WTC11 (cell line): ENCODE measurements at regions not wholly inside any gene's neighbourhood (a gene's known extent, or its start where the extent isn't known, plus 50 kb on each side); places are given as distances from the start of the nearest gene placed in this dataset.

Experiments
- ATAC-seq: fragments of 200-7000 bp; cut with Tn5 transposase; 2 replicates; pipeline ENCODE4 v1.10.0; 2021; ENCODE audit warnings: mild to moderate bottlenecking, moderate library complexity
- CTCF ChIA-PET: fragments of 300-600 bp; sonication (Branson Sonifier 250); formaldehyde crosslinking; loops from one replicate; lab custom pipeline; 2021; ENCODE audit warnings: antibody characterized with exemption; lab: Charles Lee
- POLR2A ChIA-PET: fragments of 350-600 bp; sonication (Branson Sonifier 250); formaldehyde crosslinking; loops from one replicate; lab custom pipeline; 2021; ENCODE audit warnings: antibody characterized with exemption; lab: Charles Lee
- DNase-seq: peaks from one replicate; pipeline ENCODE4 v3.0.0; 2021; ENCODE audit warnings: low spot score
- H3K27ac Mint-ChIP-seq: 2 replicates; pipeline ENCODE4 v1.8.0; 2021; ENCODE audit warnings: mixed read lengths
- H3K27me3 Mint-ChIP-seq: 2 replicates; pipeline ENCODE4 v1.8.0; 2021; ENCODE audit warnings: low read depth, mild to moderate bottlenecking, moderate library complexity, mixed read lengths
- H3K36me3 Mint-ChIP-seq: 2 replicates; pipeline ENCODE4 v1.8.0; 2021; ENCODE audit warnings: mixed read lengths
- H3K4me1 Mint-ChIP-seq: 2 replicates; pipeline ENCODE4 v1.8.0; 2022; ENCODE audit warnings: mixed read lengths
- H3K4me3 Mint-ChIP-seq: 2 replicates; pipeline ENCODE4 v1.8.0; 2021; ENCODE audit warnings: mild to moderate bottlenecking, moderate library complexity, mixed read lengths
- H3K9me3 Mint-ChIP-seq: 2 replicates; pipeline ENCODE4 v1.8.0; 2021; ENCODE audit warnings: mixed read lengths
- CTCF ChIP-seq: fragments of 200-600 bp; IDR thresholded peaks from 2 replicates; pipeline ENCODE4 v1.8.0; 2022; ENCODE audit warnings: antibody characterized with exemption
- EMX1 ChIP-seq: fragments of 250-450 bp; sonication (Bioruptor Pico); IDR thresholded peaks from 2 replicates; pipeline ENCODE4 v1.8.0; 2021; ENCODE audit warnings: mild to moderate bottlenecking
- ESRRA ChIP-seq: sonication (generic); formaldehyde crosslinking; IDR thresholded peaks from 2 replicates; pipeline ENCODE4 v1.8.1; 2022; ENCODE audit warnings: mild to moderate bottlenecking, missing genetic modification reagents, borderline replicate concordance
- FOXJ3 ChIP-seq: sonication (generic); formaldehyde crosslinking; IDR thresholded peaks from 2 replicates; pipeline ENCODE4 v1.9.0; 2021; ENCODE audit warnings: missing genetic modification reagents, mild to moderate bottlenecking, borderline replicate concordance
- JUN ChIP-seq: sonication (generic); formaldehyde crosslinking; IDR thresholded peaks from 2 replicates; pipeline ENCODE4 v1.8.0; 2023; ENCODE audit warnings: mild to moderate bottlenecking, missing genetic modification reagents
- MAX ChIP-seq: sonication (generic); formaldehyde crosslinking; IDR thresholded peaks from 2 replicates; pipeline ENCODE4 v1.8.0; 2022; ENCODE audit warnings: mild to moderate bottlenecking, missing genetic modification reagents
- SMAD3 ChIP-seq: sonication (generic); formaldehyde crosslinking; IDR thresholded peaks from 2 replicates; pipeline ENCODE4 v1.8.0; 2022; ENCODE audit warnings: missing genetic modification reagents, mild to moderate bottlenecking, borderline replicate concordance
- TEAD4 ChIP-seq: sonication (generic); formaldehyde crosslinking; IDR thresholded peaks from 2 replicates; pipeline ENCODE4 v1.8.0; 2022; ENCODE audit warnings: mild to moderate bottlenecking, missing genetic modification reagents
- ZMAT4 ChIP-seq: fragments of 250-450 bp; sonication (Bioruptor Pico); IDR thresholded peaks from 2 replicates; pipeline ENCODE4 v1.9.0; 2021; ENCODE audit warnings: mild to moderate bottlenecking
- ZNF232 ChIP-seq: sonication (generic); formaldehyde crosslinking; IDR thresholded peaks from 2 replicates; pipeline ENCODE4 v1.8.0; 2022; ENCODE audit warnings: mild to moderate bottlenecking, missing genetic modification reagents
- ZNF425 ChIP-seq: fragments of 250-450 bp; sonication (Bioruptor Pico); conservative IDR thresholded peaks from 2 replicates; pipeline ENCODE4 v1.9.0; 2021; ENCODE audit warnings: mild to moderate bottlenecking
- TF ChIP-seq, protein P1 (sequence below): sonication (generic); formaldehyde crosslinking; conservative IDR thresholded peaks from 2 replicates; pipeline ENCODE4 v1.8.1; 2023; ENCODE audit warnings: mild to moderate bottlenecking, low read depth, missing genetic modification reagents, moderate library complexity
- TF ChIP-seq, protein P2 (sequence below): sonication (generic); formaldehyde crosslinking; IDR thresholded peaks from 2 replicates; pipeline ENCODE4 v1.8.0; 2022; ENCODE audit warnings: mild to moderate bottlenecking, missing genetic modification reagents
- TF ChIP-seq, protein P3 (sequence below): sonication (generic); formaldehyde crosslinking; IDR thresholded peaks from 2 replicates; pipeline ENCODE4 v1.8.1; 2023; ENCODE audit warnings: mild to moderate bottlenecking, missing genetic modification reagents, moderate library complexity
- TF ChIP-seq, protein P4 (sequence below): sonication (generic); formaldehyde crosslinking; IDR thresholded peaks from 2 replicates; pipeline ENCODE4 v1.8.0; 2022; ENCODE audit warnings: mild to moderate bottlenecking, missing genetic modification reagents
- TF ChIP-seq, protein P5 (sequence below): fragments of 250-450 bp; sonication (Bioruptor Pico); IDR thresholded peaks from 2 replicates; pipeline ENCODE4 v1.9.0; 2021; ENCODE audit warnings: moderate library complexity, mild to moderate bottlenecking, inconsistent platforms, borderline replicate concordance
- TF ChIP-seq, protein P6 (sequence below): sonication (generic); formaldehyde crosslinking; IDR thresholded peaks from 2 replicates; pipeline ENCODE4 v1.8.1; 2023; ENCODE audit warnings: mild to moderate bottlenecking, missing genetic modification reagents, borderline replicate concordance

DNA sequence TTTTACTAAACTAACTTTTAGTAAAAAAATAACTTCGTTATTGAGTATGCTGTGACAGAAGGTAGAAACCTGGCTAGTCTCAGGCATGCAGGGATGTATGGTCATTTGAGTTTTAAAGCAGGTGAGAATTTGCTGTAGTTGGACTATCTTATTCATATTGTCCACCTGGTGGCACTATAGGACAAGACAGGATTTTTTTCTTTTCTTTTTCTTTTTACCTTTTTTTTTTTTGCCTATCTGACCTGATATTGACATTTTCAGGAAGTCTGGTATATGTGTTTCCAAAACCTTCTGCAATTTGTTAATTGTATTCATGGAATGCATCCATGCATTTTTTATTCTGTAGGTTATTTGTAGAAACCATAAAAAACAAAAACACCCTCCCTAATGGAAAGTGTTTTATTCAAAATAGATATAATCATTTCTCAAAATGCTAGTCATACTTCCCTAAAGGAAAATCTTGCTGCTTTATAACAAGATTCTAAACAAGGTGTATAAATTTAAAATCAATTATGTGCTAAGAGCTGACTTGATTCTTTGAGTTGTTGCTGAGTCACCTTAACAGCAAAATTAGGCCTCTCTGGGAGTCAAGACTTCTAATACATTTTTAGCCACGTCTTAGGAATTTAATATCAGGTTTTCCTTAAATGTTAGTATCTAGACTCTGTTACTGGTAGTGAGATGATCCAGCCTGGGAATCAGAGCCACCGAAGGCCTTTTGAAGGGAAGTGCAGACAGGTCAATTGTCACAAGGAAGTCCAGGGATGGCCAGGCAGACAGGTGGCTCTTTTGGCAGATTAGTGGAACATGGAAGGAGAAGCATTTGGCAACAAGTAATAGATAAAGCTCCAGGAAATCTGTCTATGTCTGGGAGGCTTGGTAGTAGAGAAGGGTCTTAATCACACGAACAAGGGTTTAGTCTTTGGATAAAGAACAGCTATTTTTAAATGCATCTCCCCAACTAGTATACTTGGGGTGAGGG lies 201.3 kb upstream of the GNPDA2 start:
- no peak overlapping the region for H3K4me3 Mint-ChIP-seq
- no peaks in the 10 kb centered on the region for H3K36me3 Mint-ChIP-seq
- ChIA-PET CTCF (interaction anchor here (1.4 kb wide), 2 partner anchors 526 to 814 kb away, joined by 3 to 4 read pairs; no protein-coding TSS in a partner anchor), POLR2A (no interaction called here)
- DNase-seq (no peak), ATAC-seq (peak; percentile 48)
- no peaks in the 10 kb centered on the region for H3K27me3 Mint-ChIP-seq
- TF ChIP-seq FOXJ3 (no peak), TEAD4 (CRISPR knock-in tag) (no peak), EMX1 (CRISPR knock-in tag) (no peak), ESRRA (CRISPR knock-in tag) (no peak), JUN (CRISPR knock-in tag) (no peak), ZMAT4 (CRISPR knock-in tag) (no peak)
- TF ChIP-seq, protein P1, sequence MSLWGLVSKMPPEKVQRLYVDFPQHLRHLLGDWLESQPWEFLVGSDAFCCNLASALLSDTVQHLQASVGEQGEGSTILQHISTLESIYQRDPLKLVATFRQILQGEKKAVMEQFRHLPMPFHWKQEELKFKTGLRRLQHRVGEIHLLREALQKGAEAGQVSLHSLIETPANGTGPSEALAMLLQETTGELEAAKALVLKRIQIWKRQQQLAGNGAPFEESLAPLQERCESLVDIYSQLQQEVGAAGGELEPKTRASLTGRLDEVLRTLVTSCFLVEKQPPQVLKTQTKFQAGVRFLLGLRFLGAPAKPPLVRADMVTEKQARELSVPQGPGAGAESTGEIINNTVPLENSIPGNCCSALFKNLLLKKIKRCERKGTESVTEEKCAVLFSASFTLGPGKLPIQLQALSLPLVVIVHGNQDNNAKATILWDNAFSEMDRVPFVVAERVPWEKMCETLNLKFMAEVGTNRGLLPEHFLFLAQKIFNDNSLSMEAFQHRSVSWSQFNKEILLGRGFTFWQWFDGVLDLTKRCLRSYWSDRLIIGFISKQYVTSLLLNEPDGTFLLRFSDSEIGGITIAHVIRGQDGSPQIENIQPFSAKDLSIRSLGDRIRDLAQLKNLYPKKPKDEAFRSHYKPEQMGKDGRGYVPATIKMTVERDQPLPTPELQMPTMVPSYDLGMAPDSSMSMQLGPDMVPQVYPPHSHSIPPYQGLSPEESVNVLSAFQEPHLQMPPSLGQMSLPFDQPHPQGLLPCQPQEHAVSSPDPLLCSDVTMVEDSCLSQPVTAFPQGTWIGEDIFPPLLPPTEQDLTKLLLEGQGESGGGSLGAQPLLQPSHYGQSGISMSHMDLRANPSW, result no peak
- TF ChIP-seq, protein P2, sequence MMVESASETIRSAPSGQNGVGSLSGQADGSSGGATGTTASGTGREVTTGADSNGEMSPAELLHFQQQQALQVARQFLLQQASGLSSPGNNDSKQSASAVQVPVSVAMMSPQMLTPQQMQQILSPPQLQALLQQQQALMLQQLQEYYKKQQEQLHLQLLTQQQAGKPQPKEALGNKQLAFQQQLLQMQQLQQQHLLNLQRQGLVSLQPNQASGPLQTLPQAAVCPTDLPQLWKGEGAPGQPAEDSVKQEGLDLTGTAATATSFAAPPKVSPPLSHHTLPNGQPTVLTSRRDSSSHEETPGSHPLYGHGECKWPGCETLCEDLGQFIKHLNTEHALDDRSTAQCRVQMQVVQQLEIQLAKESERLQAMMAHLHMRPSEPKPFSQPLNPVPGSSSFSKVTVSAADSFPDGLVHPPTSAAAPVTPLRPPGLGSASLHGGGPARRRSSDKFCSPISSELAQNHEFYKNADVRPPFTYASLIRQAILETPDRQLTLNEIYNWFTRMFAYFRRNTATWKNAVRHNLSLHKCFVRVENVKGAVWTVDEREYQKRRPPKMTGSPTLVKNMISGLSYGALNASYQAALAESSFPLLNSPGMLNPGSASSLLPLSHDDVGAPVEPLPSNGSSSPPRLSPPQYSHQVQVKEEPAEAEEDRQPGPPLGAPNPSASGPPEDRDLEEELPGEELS (CRISPR knock-in tag), result no peak
- peaks cover 4% of the 10 kb centered on the region; the same call in 1 of the 2 replicates for H3K4me1 Mint-ChIP-seq
- H3K27ac Mint-ChIP-seq, result no peak overlapping the region
- no peaks in the 10 kb centered on the region for H3K9me3 Mint-ChIP-seq

DNA sequence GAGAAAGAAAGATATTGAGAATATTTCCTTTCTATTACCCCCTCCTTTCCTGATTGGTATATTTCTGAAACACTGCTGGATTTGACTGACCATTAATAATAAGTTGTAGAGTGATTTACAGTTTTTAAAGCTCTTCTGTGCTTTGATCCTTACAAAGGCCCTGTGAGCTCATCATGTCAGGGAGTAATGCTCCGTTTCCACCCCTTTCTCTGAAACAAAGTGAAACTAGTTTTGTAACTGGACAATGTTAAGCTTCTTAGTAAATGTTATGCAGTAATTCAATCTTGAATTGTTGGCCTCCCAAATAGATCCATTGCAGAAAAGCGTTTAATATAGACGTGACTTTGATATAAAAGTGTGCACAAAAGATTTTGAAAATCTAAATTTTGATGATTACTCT lies 190.1 kb upstream of the GNPDA2 start:
- DNase-seq (no peak), ATAC-seq (no peak)
- no peaks in the 10 kb centered on the region for H3K4me1 Mint-ChIP-seq
- no peaks in the 10 kb centered on the region for H3K36me3 Mint-ChIP-seq
- H3K27ac Mint-ChIP-seq, result no peak overlapping the region
- no peak overlapping the region for H3K4me3 Mint-ChIP-seq
- H3K27me3 Mint-ChIP-seq, result no peaks in the 10 kb centered on the region
- POLR2A ChIA-PET, result no interaction called here
- no peaks in the 10 kb centered on the region for H3K9me3 Mint-ChIP-seq
- CTCF ChIA-PET, result no interaction called here
- TF ChIP-seq, protein P3, sequence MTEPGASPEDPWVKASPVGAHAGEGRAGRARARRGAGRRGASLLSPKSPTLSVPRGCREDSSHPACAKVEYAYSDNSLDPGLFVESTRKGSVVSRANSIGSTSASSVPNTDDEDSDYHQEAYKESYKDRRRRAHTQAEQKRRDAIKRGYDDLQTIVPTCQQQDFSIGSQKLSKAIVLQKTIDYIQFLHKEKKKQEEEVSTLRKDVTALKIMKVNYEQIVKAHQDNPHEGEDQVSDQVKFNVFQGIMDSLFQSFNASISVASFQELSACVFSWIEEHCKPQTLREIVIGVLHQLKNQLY, result no peak
- TF ChIP-seq, protein P4, sequence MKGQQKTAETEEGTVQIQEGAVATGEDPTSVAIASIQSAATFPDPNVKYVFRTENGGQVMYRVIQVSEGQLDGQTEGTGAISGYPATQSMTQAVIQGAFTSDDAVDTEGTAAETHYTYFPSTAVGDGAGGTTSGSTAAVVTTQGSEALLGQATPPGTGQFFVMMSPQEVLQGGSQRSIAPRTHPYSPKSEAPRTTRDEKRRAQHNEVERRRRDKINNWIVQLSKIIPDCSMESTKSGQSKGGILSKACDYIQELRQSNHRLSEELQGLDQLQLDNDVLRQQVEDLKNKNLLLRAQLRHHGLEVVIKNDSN (CRISPR knock-in tag), result no peak
- no peak for TF ChIP-seq CTCF
- TF ChIP-seq, protein P5, sequence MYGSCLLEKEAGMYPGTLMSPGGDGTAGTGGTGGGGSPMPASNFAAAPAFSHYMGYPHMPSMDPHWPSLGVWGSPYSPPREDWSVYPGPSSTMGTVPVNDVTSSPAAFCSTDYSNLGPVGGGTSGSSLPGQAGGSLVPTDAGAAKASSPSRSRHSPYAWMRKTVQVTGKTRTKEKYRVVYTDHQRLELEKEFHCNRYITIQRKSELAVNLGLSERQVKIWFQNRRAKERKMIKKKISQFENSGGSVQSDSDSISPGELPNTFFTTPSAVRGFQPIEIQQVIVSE, result no peak
- TF ChIP-seq SMAD3 (CRISPR knock-in tag), result no peak
- TF ChIP-seq MAX (CRISPR knock-in tag), result no peak
- no peak for TF ChIP-seq ZNF425
- TF ChIP-seq, protein P6, sequence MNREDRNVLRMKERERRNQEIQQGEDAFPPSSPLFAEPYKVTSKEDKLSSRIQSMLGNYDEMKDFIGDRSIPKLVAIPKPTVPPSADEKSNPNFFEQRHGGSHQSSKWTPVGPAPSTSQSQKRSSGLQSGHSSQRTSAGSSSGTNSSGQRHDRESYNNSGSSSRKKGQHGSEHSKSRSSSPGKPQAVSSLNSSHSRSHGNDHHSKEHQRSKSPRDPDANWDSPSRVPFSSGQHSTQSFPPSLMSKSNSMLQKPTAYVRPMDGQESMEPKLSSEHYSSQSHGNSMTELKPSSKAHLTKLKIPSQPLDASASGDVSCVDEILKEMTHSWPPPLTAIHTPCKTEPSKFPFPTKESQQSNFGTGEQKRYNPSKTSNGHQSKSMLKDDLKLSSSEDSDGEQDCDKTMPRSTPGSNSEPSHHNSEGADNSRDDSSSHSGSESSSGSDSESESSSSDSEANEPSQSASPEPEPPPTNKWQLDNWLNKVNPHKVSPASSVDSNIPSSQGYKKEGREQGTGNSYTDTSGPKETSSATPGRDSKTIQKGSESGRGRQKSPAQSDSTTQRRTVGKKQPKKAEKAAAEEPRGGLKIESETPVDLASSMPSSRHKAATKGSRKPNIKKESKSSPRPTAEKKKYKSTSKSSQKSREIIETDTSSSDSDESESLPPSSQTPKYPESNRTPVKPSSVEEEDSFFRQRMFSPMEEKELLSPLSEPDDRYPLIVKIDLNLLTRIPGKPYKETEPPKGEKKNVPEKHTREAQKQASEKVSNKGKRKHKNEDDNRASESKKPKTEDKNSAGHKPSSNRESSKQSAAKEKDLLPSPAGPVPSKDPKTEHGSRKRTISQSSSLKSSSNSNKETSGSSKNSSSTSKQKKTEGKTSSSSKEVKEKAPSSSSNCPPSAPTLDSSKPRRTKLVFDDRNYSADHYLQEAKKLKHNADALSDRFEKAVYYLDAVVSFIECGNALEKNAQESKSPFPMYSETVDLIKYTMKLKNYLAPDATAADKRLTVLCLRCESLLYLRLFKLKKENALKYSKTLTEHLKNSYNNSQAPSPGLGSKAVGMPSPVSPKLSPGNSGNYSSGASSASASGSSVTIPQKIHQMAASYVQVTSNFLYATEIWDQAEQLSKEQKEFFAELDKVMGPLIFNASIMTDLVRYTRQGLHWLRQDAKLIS (CRISPR knock-in tag), result no peak
- TF ChIP-seq ZNF232 (CRISPR knock-in tag), result no peak
